GM23338 (cell line): ENCODE measurements at regions not wholly inside any gene's neighbourhood (a gene's known extent, or its start where the extent isn't known, plus 50 kb on each side); places are given as distances from the start of the nearest gene placed in this dataset.

Experiments
- ATAC-seq: fragments of 200-7000 bp; cut with Tn5 transposase; 3 replicates; pipeline ENCODE4 v1.9.1; 2020
- DNase-seq: peaks from one replicate; pipeline ENCODE4 v3.0.0-alpha.2; 2015; ENCODE audit warnings: low spot score
- H2AFZ ChIP-seq: fragments of 200-600 bp; sonication (generic); 2 replicates; pipeline ENCODE4 v1.8.0; 2016; ENCODE audit warnings: antibody characterized with exemption, mild to moderate bottlenecking, moderate library complexity
- H3F3A ChIP-seq: fragments of 200-600 bp; sonication (generic); replicated peaks from 2 replicates; pipeline ENCODE4 v1.8.0; 2017; ENCODE audit warnings: antibody characterized with exemption, mixed run types, low read depth
- H3K27ac ChIP-seq: fragments of 200-600 bp; sonication (generic); 2 replicates; pipeline ENCODE4 v1.6.1; 2016; ENCODE audit warnings: low read depth
- H3K27me3 ChIP-seq: fragments of 200-600 bp; sonication (generic); 2 replicates; pipeline ENCODE4 v1.8.0; 2016; ENCODE audit warnings: mild to moderate bottlenecking, mixed run types, moderate library complexity; ENCODE audit not compliant: insufficient read depth
- H3K36me3 ChIP-seq: fragments of 200-600 bp; sonication (generic); 2 replicates; pipeline ENCODE4 v1.8.0; 2016; ENCODE audit warnings: mild to moderate bottlenecking; ENCODE audit not compliant: insufficient read depth
- H3K4me1 ChIP-seq: fragments of 200-600 bp; sonication (generic); 2 replicates; pipeline ENCODE4 v1.8.0; 2016; ENCODE audit warnings: mild to moderate bottlenecking, moderate library complexity; ENCODE audit not compliant: insufficient read depth
- H3K4me2 ChIP-seq: fragments of 200-600 bp; sonication (generic); 2 replicates; pipeline ENCODE4 v1.7.1; 2017; ENCODE audit warnings: mixed run types
- H3K4me3 ChIP-seq: fragments of 200-600 bp; sonication (generic); 2 replicates; pipeline ENCODE4 v1.6.1; 2016; ENCODE audit warnings: mixed run types
- H3K79me2 ChIP-seq: fragments of 200-600 bp; sonication (generic); replicated peaks from 2 replicates; pipeline ENCODE4 v1.8.0; 2017; ENCODE audit warnings: mild to moderate bottlenecking; ENCODE audit not compliant: insufficient read depth
- H3K9me2 ChIP-seq: fragments of 200-600 bp; sonication (generic); 2 replicates; pipeline ENCODE4 v1.8.0; 2017; ENCODE audit not compliant: insufficient read depth
- H4K20me1 ChIP-seq: fragments of 200-600 bp; sonication (generic); replicated peaks from 2 replicates; pipeline ENCODE4 v1.8.0; 2017; ENCODE audit warnings: mild to moderate bottlenecking; ENCODE audit not compliant: insufficient read depth
- H3K27ac Mint-ChIP-seq: 2 replicates; pipeline ENCODE4 v1.8.0; 2020; ENCODE audit warnings: inconsistent platforms, mild to moderate bottlenecking, moderate library complexity, mixed read lengths
- H3K27me3 Mint-ChIP-seq: 3 replicates; pipeline ENCODE4 v1.8.0; 2022; ENCODE audit warnings: low read depth, mild to moderate bottlenecking, moderate library complexity, mixed read lengths, inconsistent platforms; ENCODE audit not compliant: insufficient read depth, poor library complexity
- H3K36me3 Mint-ChIP-seq: 3 replicates; pipeline ENCODE4 v1.8.0; 2021; ENCODE audit warnings: low read depth, mild to moderate bottlenecking, inconsistent platforms, moderate library complexity, mixed read lengths
- H3K4me1 Mint-ChIP-seq: 3 replicates; pipeline ENCODE4 v1.8.0; 2020; ENCODE audit warnings: mild to moderate bottlenecking, inconsistent platforms, mixed read lengths
- H3K4me3 Mint-ChIP-seq: 3 replicates; pipeline ENCODE4 v1.8.0; 2021; ENCODE audit warnings: moderate library complexity, mild to moderate bottlenecking, inconsistent platforms, mixed read lengths
- H3K9me3 Mint-ChIP-seq: 3 replicates; pipeline ENCODE4 v1.8.0; 2020; ENCODE audit warnings: moderate library complexity, mild to moderate bottlenecking, inconsistent platforms, mixed read lengths
- CTCF ChIP-seq, 2 experiments: fragments of 200-600 bp in 1 of 2; sonication (generic) in 1 of 2; conservative IDR thresholded peaks; 2 replicates each; pipeline versions ENCODE4 v1.5.1 to v1.6.1; 2016 to 2017; ENCODE audit warnings: antibody characterized with exemption in 2 of 2, low read depth in 2 of 2, mild to moderate bottlenecking in 2 of 2, moderate library complexity in 1 of 2
- EZH2 ChIP-seq: fragments of 200-600 bp; sonication (generic); IDR thresholded peaks from one replicate; pipeline ENCODE4 v1.8.0; 2017; ENCODE audit warnings: antibody characterized with exemption, mild to moderate bottlenecking, low read depth; ENCODE audit not compliant: unreplicated experiment
- EZH2phosphoT487 ChIP-seq: fragments of 200-600 bp; sonication (generic); IDR thresholded peaks from one replicate; pipeline ENCODE4 v1.8.1; 2018; ENCODE audit warnings: antibody characterized with exemption; ENCODE audit not compliant: unreplicated experiment
- NANOG ChIP-seq: IDR thresholded peaks from 2 replicates; pipeline ENCODE4 v1.6.1; 2016; ENCODE audit warnings: antibody characterized with exemption, borderline replicate concordance
- POLR2AphosphoS5 ChIP-seq: IDR thresholded peaks from 2 replicates; pipeline ENCODE4 v1.6.1; 2016; ENCODE audit warnings: antibody characterized with exemption, low read depth
- REST ChIP-seq: IDR thresholded peaks from one replicate; pipeline ENCODE4 v1.6.1; 2018; ENCODE audit warnings: antibody characterized with exemption; ENCODE audit not compliant: unreplicated experiment
- ZNF114 ChIP-seq: fragments of 250-450 bp; sonication (Bioruptor Pico); IDR thresholded peaks from 2 replicates; pipeline ENCODE4 v1.5.0; 2020; ENCODE audit warnings: mild to moderate bottlenecking, moderate library complexity
- ZNF331 ChIP-seq: fragments of 250-450 bp; sonication (Bioruptor Pico); IDR thresholded peaks from 2 replicates; pipeline ENCODE4 v1.5.0; 2020; ENCODE audit warnings: low read depth, mild to moderate bottlenecking, moderate library complexity
- ZNF462 ChIP-seq: fragments of 250-450 bp; sonication (Bioruptor Pico); IDR thresholded peaks from 2 replicates; pipeline ENCODE4 v1.5.0; 2020; ENCODE audit warnings: mild to moderate bottlenecking, moderate library complexity

GRCh38 chr5:104789366-104789765 is 1226.8 kb upstream of the NUDT12 start (continued):
- TF ChIP-seq ZNF462 (CRISPR knock-in tag), result no peak
- TF ChIP-seq EZH2phosphoT487, result no peak
- TF ChIP-seq EZH2, result no peak
- no peak for TF ChIP-seq ZNF331 (CRISPR knock-in tag)
- TF ChIP-seq NANOG, result no peak

GRCh38 chr5:104785097-104785496 is 1222.5 kb upstream of the NUDT12 start:
- Histone ChIP-seq H2AFZ (no peak overlapping the region), H3K4me3 (no peak overlapping the region), H3F3A (no peaks in the 10 kb centered on the region), H3K27ac (no peak overlapping the region), H3K4me2 (no peak overlapping the region), H3K9me2 (no peaks in the 10 kb centered on the region), H4K20me1 (no peaks in the 10 kb centered on the region), H3K27me3 (no peaks in the 10 kb centered on the region), H3K79me2 (no peaks in the 10 kb centered on the region), H3K36me3 (no peaks in the 10 kb centered on the region), H3K4me1 (no peaks in the 10 kb centered on the region)
- ATAC-seq (no peak), DNase-seq (no peak)
- no peak overlapping the region for H3K4me3 Mint-ChIP-seq
- H3K36me3 Mint-ChIP-seq, result peaks cover 15% of the 10 kb centered on the region
- H3K9me3 Mint-ChIP-seq, result peaks cover 25% of the 10 kb centered on the region
- no peaks in the 10 kb centered on the region for H3K4me1 Mint-ChIP-seq
- H3K27me3 Mint-ChIP-seq, result peaks cover 2% of the 10 kb centered on the region
- H3K27ac Mint-ChIP-seq, result no peak overlapping the region
- TF ChIP-seq REST (no peak), CTCF (conservative IDR thresholded peaks at IDR 0.05; ENCODE audit: low read depth in 2 of 2) (no peak), NANOG (no peak), POLR2AphosphoS5 (no peak), ZNF114 (CRISPR knock-in tag) (no peak)
